Lung microvascular endothelial cell (primary cell): ENCODE measurements at regions not wholly inside any gene's neighbourhood (a gene's known extent, or its start where the extent isn't known, plus 50 kb on each side); places are given as distances from the start of the nearest gene placed in this dataset.
"Not testable (repeated sequence)": the region's sequence is repeated elsewhere in the genome, so short reads cannot be mapped to it uniquely, and the experiment has no call there.

Experiments used
- DNase-seq, 2 donors: peaks; one replicate each; pipeline versions ENCODE4 v3.0.0 to v3.0.0-alpha.2; 2010; ENCODE audit warnings: low read depth in 2 of 2

- DNase-seq = no peak
Observed at GRCh38 chr10:133020193-133020817, 67.4 kb upstream of the ADGRA1 start.

DNA sequence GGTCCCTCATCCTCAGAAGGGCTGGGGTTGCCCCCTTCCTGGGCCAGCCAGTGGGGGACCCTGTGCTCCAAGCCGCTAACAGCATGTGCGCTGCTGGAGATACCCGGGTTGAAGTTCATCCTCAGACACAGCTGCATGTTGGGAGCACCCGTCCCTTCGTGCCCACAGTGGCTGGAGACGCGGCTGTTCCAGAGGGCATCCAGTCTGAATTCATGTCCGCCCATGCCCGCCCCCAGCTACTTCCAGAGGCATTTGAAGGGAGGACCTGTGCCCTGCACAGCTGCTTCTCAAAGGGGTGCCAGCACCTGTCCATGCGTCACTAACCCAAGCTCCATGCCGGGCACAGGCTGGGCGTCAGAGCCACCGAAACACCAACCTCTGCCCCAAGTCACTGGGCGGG lies 68.1 kb upstream of the ADGRA1 start:
- no peak for DNase-seq

DNA sequence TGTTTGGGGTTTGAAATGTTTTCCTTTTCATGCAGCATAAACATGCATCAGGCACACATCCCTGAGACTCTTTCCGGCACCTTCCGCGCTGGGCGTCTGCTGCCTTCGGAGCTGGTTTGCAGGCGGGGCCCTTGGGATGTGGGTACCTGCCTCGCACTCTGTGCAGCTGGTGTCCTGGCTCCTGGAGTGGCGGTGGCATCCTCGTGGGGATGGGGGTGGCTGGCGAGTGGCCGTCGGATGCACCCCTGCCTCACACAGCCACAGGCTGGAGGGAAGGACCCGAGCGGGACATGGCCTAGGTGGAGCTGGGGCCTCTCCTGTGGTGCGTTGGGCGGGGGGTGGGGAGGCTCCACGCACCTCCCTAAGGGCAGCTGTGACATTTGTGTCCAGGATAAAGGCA lies 68.5 kb upstream of the ADGRA1 start:
- DNase-seq = no peak

DNA sequence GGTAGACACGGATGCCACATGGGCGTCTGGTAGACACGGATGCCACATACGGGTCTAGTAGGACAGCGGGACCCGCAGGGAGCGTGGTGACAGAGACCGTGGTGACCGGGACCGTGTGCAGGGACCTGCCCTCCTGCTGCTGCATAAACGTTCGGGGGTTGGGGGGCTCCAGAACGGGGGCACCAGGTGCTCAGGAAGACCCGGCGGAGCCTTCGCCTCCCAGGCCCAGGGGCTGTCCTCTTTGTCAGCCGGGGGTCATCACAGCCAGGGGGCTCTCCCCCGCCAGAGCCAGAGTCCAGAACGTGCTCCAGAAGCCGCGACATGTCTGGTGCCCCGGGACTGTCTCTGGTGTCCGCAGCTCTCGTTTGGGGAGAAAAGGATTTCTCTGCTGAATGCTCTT lies 69.2 kb upstream of the ADGRA1 start:
- no peak for DNase-seq

GRCh38 chr10:133017203-133017601 lies 70.5 kb upstream of the ADGRA1 start:
- no peak for DNase-seq

- no peak for DNase-seq
Observed at GRCh38 chr10:133016493-133017202, 71.1 kb upstream of the ADGRA1 start.

DNA sequence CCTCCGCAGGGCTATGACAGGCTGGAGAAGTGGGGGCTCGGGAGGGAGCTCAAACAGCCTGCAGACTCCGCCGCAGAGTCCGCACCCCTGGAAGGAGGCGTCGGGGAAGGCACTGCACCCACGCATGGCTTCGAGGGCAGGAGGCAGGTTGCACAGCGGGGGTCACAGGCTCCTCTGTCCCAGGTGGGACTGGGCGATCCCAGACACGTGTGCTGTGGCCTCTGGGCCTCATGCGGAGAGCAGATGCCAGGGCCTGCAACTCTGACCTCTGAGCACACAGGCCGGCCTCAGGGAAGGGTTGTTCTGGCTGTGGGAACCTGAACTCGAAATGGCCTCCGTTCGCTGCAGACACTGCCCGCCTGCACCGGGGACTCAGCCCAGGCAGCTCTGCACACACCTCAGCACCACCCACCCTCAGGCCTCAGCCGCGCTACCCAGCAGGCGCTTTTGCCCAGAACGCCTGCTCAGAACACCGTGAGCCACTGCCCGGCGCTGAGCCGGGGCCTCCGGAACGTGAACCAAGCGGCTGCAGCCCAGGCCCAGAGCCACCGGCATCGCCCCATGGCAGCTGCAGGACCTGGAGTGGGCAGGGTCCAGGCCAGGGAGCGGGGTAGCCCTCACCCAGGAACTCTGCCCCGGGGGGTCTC lies 71.8 kb upstream of the ADGRA1 start:
- no peak for DNase-seq

GRCh38 chr10:133015321-133015720 lies 72.4 kb upstream of the ADGRA1 start:
- no peak for DNase-seq

DNA sequence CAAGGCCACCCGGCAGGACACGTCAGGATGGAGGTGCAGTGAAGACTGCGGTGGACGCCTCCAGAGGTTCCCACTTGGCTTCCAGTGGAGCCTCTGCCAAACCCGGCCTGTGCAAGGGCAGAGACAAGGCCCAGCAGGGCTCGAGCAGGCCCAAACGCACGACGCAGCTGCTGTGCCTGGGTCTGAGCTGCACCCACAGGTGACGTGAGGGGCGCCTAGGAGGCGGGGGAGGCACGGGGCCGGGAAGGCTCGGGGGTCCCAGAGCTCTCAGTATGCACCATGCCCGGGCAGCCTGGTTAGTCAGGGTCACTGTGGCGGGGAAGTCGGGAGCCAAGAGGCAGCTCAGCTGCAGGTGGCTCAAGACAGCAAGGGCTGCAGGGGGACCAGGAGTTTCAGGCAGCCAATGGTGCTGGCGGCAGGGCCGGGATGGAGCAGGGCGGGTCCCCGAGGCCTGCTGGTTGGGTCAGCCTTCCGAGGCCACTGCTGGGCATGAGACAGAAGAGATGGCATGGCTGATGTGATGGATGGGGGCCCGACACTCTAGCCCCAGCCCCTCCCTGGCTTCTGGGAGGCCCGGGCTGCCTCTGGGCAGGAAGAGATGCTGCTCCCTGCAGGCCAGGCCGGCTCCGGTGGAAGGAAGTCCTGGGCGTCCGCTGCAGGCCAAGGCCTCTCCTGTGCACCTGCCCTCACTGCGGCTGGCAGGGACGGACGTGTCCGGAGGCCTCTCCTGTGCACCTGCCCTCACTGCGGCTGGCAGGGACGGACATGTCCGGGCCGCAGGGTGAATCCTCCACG lies 72.2 kb upstream of the CFAP46 start:
- no peak for DNase-seq

DNA sequence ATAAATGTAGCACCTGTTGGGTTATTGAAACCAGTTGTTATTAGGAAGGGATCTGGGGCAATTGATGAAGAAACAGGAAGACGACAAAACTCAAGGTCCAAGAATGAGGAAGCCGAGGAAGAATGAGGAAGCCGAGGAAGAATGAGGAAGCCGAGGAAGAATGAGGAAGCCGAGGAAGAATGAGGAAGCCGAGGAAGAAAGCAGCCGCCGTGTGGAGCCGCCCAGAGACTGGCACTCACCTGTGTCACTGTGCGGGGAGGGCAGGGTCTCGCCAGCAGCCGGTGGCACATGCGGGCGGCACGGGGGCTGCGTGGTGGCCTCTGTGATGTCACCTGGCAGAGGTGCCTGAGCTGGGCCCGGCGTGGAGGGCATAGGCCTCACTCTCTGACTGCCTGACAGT lies 71.1 kb upstream of the CFAP46 start:
- no peak for DNase-seq

DNA sequence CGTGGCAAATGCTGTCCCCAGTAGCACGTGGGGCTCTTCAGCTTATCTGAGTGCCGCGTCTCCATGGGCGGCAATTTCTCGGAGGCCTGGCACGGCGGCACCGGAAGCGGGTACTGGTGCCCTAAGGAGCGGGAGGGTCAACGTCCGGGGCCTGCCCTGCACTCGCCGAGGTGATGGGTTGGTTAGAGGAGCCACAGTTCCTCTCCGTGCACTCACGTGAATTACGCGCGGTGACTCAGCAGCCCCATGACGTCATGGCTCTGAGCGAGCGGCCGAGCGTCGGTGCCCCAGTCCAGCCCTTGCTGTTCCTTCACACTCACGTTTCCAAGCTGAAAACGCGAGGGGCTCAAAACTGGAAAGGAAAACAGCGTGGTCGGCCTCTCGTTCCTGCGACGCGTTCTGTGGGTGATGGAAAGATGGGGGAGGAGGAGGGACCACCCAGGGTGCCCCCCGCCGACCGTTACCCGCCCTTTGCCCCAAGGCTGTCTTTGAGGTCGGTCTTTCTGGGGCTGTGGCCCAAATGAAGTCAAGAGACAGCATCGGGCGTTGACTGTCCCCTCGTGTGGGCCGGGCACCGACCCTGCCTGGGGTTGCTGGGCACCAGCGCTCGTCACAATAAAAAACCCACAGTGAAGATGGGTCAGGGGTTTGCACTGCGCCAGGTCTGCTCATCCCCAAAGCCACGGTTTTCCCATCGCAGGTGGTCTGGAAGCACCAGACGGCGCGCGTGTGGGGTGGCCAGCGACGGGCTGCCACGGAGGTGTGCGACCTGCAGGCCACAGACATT lies 70.4 kb upstream of the CFAP46 start:
- no peak for DNase-seq

DNA sequence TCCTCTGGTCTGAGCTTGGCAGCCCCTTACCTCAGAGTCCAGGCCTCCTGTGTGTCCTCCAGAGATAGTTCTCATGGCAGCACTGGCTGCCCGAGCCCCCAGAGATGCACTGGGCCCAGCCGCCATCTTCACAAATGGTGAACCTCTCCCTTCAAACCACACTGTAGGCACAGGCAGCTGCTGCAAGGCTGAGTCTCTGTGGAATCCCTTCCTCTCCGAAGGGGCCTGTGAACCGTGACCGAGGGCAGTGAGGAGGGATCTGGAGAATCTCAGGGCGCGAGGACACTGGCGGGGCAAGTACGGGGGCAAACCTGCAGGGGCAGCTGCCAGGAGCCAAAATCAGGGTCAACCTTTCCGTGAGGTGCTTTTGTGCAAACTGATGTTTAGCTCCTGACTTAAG lies 69.5 kb upstream of the CFAP46 start:
- DNase-seq = no peak

- not testable (repeated sequence) for DNase-seq
Observed at GRCh38 chr10:133011393-133011792, 69.0 kb upstream of the CFAP46 start.

- DNase-seq = not testable (repeated sequence)
Observed at GRCh38 chr10:133010843-133011179, 68.4 kb upstream of the CFAP46 start.

DNA sequence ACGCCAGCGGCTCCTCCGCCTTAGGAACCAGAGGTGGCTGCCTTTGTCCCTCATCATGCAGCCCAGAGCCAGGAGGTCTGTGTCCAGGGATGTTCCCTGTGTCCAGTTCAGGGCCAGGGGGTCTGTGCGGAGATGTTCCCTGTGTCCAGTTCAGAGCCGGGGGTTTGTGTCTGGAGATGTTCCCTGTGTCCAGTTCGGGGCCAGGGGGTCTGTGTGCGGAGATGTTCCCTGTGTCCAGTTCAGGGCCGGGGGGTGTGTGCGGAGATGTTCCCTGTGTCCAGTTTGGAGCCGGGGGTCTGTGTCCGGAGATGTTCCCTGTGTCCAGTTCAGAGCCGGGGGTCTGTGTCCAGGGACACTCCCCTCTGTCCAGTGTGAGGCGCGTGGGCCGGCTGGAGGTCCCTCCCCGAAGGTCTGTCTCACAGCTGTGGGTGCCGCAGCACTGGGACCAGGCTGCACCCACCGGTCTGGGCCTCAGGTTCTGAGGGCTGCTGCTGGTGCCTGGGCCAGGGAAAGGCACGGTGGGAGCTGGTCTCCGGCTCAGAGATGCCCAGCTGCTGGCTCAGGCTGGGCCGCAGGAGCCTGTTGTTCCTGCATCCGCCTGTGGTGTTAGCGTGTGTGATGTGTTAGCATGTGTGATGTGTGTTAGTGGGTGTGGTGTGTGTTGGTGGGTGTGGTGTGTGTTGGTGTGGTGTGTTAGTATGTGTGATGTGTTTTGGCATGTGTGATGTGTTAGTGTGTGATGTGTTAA lies 67.9 kb upstream of the CFAP46 start:
- peak in 1 of 2 donors; percentile 6 for DNase-seq

GRCh38 chr10:133009218-133009950 lies 67.0 kb upstream of the CFAP46 start:
- DNase-seq = no peak

DNA sequence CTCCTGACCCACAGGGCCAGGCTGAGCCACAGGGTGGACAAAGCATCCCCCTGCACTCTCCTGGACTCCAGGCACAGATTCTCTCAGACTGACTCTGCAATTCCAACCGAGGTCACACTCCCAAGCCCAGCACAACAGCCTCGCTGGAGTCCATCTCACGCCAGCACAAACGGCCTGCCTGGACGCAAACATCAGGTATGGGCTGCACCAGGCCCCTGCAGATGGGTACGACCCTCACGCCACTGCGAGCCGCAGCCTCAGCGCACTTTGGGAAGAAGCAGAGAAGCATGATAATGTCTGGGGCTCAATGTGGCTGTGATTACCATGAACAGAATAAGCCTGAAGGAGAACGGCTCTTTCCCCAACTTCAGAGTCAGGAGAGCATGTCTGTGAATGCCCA lies 66.4 kb upstream of the CFAP46 start:
- DNase-seq = no peak

DNA sequence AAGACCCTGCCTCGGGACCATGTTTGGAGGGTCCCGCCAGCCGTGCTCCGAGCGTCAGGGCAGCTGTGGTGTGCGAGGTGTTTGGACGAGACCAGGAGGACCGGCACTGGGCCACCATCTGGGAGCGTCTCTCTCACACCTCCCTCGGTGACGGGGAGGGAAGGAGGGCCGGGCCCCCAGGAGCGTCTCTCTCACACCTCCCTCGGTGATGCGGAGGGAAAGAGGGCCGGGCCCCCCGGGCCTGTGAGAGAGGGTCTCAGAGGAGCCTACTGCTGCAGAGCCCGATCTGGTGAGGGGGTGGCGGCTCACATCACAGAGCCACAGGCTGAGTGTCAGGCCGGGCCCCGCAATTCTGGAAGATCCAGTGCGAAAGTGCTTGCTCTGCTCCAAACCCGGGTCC lies 65.8 kb upstream of the CFAP46 start:
- no peak for DNase-seq

GRCh38 chr10:133007360-133007858 lies 65.0 kb upstream of the CFAP46 start:
- no peak for DNase-seq

- no peak for DNase-seq
Observed at GRCh38 chr10:133006806-133007205, 64.4 kb upstream of the CFAP46 start.
